CD1c-positive myeloid dendritic cell (primary cell): ENCODE measurements at regions not wholly inside any gene's neighbourhood (a gene's known extent, or its start where the extent isn't known, plus 50 kb on each side); places are given as distances from the start of the nearest gene placed in this dataset.
A peak's percentile ranks its signal among the peaks of the same experiment; 100 is the strongest.

ENCODE experiments used
- DNase-seq: peaks from one replicate; pipeline ENCODE4 v3.0.0-alpha.2; 2016; ENCODE audit errors: extremely low spot score

- DNase-seq = no peak
Measured at GRCh38 chr2:128554151-128554769, 235.6 kb upstream of the HS6ST1 start.

DNA sequence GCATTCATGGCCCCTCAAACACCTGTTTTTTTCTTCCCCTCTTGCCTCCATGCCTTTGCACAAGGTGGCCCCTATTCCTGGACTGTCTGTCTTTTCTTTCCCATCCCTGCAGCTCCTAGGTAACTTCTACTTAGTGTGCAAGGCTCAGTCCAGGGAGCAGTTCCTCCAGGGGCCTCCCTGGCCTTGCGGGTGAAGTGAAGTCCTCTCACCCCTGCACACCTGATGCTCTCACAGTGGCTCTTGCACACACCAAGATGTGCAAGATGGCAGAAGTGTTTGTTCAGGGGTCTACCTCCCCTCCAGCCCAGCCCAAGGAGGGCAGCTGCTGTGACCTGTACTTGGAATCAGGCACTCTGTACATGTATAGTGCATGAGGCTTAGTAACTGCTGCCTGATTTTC, 236.8 kb upstream of the HS6ST1 start:
- DNase-seq = no peak

DNA sequence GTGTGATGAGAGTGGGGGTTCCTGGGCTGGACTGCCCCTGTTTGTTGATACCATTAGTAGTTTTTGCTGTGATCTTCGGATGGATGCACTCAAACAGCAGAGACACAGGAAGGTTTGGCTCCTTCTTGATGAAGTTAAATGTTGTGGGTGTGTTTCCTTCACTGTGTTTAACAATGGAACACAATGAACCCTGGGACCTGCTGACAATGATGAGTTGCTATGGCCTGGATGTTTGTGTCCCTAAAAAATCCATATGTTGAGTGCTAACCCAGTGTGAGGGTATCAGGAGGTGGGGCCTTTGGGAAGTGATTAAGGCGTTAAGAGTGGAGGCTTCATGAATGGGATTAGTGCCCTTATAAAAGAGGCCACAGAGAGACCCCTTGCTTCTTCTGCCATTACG, 237.4 kb upstream of the HS6ST1 start:
- DNase-seq = no peak

- DNase-seq = no peak
Measured at GRCh38 chr2:128556633-128557032, 238.0 kb upstream of the HS6ST1 start.

DNA sequence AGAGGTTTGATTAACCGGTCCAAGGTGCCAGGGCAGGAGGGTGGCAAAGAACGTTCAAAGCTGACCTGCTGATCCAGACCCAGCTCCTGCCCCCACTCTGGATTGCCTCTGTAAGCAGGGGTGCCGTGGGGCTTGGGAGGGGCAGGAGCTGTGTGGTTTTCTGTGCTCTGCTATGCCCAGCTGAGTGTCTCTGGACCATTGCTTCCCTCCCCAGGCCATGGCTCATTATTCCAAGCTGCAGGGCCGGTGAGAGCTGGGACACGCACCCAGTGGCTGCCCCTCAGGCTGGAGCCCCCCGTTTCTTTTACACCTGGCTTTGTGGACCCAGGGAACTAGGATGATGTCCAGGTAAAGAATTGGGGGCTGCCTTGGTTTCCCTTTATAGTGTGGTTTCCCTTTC, 238.4 kb upstream of the HS6ST1 start:
- no peak for DNase-seq

DNA sequence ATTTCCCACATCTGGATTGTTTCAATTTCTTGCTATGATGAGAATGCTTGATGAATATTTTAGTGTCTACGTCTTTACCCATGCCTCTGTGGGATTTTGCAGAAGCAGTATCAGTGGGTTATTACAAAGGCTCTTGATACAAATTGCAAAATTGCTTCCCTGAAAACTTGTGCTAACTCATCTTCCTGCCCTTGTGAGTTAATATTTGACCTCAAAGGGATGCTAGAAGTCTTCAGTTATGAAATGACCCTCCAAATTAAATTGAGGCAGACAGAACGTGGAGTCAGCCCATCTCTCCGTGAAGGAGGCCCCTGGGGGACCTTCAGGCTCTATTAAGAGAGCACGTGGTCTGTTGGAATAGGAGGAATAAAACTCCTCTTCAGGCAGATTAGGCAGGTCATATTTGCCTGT, 239.2 kb upstream of the HS6ST1 start:
- peak; percentile 24 for DNase-seq

DNA sequence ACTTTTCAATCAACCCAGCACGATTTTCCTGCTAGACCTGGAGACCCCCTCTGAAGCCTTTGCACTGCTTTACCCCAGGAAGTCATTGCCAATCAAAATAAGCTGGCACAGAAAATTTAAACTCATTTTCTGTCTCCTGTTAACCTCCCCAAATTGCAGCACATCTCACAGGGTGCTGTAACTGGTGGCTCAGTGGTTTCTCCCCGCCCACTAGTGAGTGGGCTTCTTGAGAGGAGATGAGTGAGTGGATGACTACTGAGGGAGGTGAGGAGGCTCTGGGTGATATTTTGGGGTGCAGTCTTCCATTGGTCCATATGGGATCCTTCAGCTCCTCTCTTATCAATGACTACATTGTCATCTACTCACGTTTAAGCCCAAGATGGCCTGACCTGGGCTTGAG, 239.8 kb upstream of the HS6ST1 start:
- no peak for DNase-seq

GRCh38 chr2:128558895-128559532, 240.3 kb upstream of the HS6ST1 start:
- no peak for DNase-seq

- DNase-seq = no peak
Measured at GRCh38 chr2:128559533-128560515, 241.2 kb upstream of the HS6ST1 start.

DNA sequence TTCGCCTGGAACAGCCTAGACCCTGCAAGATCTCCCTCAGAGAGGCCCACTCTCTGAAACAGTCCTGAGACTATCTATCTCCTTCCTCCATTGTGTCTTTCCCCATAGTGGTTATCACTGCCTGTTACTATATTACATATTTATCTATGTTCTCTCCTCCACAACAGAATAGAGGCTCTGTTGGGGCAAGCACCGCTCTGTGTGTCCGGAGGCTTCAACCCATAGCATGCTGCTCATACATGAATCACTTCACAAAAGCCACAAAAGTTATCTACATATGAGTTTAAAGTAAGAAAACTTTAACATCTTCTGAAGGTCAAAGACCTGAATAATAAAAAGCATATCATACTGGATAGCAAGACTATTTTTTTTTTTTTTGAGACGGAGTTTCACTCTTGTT, 242.1 kb upstream of the HS6ST1 start:
- DNase-seq = no peak

DNA sequence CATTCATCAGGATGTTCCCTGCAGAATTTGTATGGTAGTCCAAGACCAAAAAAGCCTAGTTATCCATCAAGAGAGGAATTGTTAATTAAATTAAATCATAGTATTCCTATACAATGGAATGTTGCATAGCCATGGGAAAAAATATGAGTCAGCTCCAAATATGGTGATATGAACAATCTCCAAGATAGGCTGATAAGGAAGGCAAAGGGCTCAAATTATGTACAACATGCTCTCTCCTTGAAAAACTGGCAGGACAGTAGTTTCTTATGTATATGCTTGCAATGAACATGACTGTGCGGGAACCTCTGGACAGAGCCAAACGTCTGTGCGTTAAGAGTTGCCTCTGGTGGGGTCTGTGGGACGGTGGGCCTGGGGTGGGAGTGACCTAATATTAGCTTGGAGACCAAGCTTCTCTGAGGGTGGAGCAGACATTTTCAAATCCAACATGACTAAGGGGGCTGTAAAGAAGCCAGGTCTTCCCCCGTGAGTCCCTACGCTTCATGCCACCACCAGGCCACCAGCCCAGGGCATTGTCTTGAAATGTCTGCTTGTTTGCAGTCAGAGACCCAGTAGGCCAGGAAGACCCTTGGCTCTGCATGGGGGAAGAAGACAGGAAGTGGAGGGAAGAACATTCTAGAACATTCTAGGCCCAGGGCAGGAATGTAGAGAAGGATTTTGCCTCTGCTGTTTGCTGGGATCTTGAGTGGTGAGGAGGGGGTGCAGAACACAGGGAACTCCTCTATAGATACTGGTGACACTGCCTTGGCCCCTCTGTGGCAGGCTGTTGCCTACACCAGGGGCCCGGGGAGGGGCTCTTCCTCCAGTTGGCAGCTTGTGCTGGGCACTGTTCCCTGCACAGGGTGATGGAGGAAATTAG, 244.0 kb upstream of the HS6ST1 start:
- no peak for DNase-seq

GRCh38 chr2:128563348-128563687, 244.7 kb upstream of the HS6ST1 start:
- no peak for DNase-seq

GRCh38 chr2:128564131-128564530, 245.5 kb upstream of the HS6ST1 start:
- no peak for DNase-seq

DNA sequence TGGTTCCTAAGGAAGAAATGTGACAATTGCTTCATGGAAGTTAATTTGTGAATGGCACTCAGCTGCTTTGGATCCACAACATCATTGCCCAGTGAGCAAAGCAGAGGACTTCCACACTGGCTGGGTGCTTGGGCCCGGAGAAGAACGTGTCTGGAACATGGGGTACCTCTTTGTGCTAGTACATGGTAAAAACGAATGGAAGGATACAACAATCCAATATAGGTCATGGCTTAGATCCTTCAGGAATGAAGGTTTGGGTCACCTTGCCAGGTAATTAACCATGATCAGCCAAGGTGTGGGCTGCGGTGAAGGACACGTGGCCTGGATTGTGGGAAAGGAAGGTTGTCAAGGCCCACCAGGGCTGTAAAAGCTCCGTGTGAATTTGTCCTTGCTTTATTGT, 245.9 kb upstream of the HS6ST1 start:
- DNase-seq = no peak

GRCh38 chr2:128565441-128565840, 246.8 kb upstream of the HS6ST1 start:
- no peak for DNase-seq

GRCh38 chr2:128566671-128567070, 248.0 kb upstream of the HS6ST1 start:
- DNase-seq = no peak

DNA sequence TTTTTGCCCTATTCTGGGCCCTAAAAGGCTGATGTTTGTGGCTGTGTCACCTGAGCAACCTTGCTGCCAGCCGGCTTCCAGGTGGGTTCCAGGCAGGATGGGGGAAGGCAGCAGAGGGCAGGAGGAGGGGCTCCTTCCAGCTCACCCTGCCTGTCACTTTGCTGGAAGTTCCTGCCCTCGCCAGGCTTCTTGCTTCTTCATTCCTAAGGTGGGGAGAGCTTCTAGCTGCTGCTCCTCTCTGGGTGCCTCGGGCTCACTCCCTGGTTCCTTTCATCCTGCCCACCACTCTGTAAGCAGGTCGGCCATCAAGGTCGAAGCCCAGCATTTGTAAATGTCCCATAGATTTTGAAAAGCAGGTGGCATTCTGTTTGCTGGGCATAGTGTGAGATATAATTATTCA, 249.4 kb upstream of the HS6ST1 start:
- DNase-seq = no peak

- DNase-seq = no peak
Measured at GRCh38 chr2:128573116-128573515, 254.4 kb upstream of the HS6ST1 start.

DNA sequence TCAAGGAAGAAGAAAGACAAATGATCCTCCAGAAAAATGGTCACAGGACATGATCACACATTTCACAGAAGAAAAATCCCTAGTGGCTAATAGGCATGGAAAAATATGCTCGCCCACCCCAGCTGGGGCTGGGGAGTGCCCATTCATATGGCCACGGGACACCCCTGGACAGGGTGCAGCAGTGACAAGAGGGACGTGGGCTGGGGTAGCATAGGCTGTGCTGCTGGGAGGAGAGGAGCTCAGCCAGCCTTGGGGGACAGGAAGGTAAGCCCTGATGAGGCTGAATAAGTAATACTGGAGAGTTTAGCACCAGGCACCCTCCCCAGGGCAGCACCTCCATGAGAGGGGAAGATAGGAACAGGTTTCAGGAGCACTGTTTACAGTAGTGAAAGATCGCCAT, 254.9 kb upstream of the HS6ST1 start:
- no peak for DNase-seq

DNA sequence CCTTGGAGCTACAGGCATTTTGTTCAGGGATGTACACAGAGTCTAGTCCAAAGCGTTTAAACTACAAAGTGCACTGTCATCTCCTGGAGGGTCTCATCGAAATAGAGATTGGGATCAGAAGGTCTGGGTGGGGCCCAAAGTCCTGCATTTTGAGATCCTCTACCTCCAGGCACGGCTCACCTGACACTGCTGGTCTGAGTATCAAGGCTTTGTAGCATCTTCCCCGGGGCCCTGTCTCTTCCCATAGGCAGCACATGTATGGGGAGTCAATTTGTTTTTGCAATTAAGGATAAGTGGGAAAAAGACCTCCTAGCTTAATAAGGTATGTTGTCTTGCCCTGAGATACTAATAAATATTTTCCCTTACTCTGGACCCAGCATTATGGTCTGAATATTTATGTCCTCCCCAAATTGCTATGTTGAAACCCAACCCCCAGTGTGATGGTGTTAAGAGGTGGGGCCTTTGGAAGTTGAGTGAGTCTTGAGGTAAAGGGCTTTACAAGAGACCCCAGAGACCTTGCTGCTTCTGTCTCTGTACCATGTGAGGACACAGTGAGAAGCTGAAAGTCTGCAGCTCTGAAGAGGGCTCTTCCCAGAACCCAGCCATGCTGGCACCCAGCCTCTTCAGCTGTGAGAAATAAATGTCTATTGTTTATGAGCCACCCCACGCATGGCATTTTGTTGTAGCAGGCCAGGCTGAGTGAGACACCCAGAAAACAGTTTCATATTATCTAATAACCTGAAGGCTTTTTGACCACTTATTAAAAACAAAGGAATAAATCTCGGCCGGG, 258.7 kb upstream of the HS6ST1 start:
- no peak for DNase-seq
